ENCODE measurements at regions not wholly inside any gene's neighbourhood (a gene's known extent, or its start where the extent isn't known, plus 50 kb on each side); places are given as distances from the start of the nearest gene placed in this dataset.
"Not testable (repeated sequence)": the region's sequence is repeated elsewhere in the genome, so short reads cannot be mapped to it uniquely, and the experiment has no call there.

- H3K27me3 ChIP-seq (ENCODE audit: low read depth); H3K36me3 ChIP-seq; intact Hi-C loops (cut with micrococcal nuclease); H3K4me3 ChIP-seq; H3K4me1 ChIP-seq; DNase-seq; H3K27ac ChIP-seq (replicated peaks): not testable (repeated sequence)
- H3K9me3 ChIP-seq (replicated peaks), result peaks cover 84% of the 10 kb centered on the region
Observed at GRCh38 chr11:48649064-48649463, 160.5 kb downstream of the OR4A47 start.

DNA sequence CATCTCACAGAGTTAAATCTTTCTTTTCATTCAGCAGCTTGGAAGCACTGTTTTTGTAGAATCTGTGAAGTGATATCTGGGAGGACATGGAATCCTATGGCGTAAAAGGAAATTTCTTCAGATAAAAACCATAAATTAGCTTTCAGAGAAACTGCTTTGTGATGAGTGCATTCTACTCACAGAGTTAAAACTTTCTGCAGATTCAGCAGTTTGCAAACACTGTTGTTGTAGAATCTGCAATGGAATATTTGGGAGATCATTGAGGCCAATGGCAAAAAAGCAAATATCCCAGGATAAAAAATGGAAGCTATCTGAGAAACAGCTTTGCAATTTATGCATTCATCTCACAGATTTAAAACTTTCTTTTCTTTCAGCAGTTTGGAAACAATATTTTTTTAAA lies 180.6 kb downstream of the OR4A47 start:
- Histone ChIP-seq H3K27ac (replicated peaks) (no peak overlapping the region), H3K27me3 (ENCODE audit: low read depth) (no peaks in the 10 kb centered on the region), H3K36me3 (no peaks in the 10 kb centered on the region), H3K9me3 (replicated peaks) (peaks cover 97% of the 10 kb centered on the region), H3K4me1 (no peaks in the 10 kb centered on the region), H3K4me3 (no peak overlapping the region)
- no peak for DNase-seq
- intact Hi-C loops (cut with micrococcal nuclease), result no loop called here
- TF ChIP-seq CTCF (IDR thresholded peaks at IDR 0.05; ENCODE audit: borderline replicate concordance), result no peak

- intact Hi-C loops (cut with micrococcal nuclease), result no loop called here
- H3K4me1 ChIP-seq, result no peaks in the 10 kb centered on the region
- H3K9me3 ChIP-seq (replicated peaks), result peaks cover 82% of the 10 kb centered on the region
Observed at GRCh38 chr11:48675945-48676344, 187.4 kb downstream of the OR4A47 start.

DNA sequence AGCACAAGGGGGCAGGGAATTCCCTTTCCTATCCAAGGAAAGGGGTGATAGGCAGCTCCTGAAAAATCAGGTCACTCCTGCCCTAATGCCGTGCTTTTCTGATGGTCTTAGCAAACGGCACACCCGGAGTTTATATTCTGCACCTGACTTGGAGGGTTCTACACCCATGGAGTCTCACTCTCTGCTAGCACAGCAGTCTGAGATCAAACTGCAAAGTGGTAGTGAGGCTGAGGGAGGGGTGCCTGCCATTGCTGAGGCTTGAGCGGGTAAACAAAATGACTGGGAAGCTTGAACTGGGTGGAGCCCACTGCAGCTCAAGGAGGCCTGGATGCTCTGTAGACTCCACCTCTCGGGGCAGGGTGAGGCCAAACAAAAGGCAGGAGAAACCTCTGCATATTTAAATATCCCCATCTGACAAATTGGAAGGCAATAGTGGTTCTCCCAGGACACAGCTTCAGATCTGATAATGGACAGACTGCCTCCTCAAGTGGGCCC lies 194.7 kb downstream of the OR4A47 start:
- no peaks in the 10 kb centered on the region for H3K4me1 ChIP-seq
- no peak for DNase-seq
- no peaks in the 10 kb centered on the region for H3K36me3 ChIP-seq
- intact Hi-C loops (cut with micrococcal nuclease), result no loop called here
- H3K4me3 ChIP-seq, result no peak overlapping the region
- H3K9me3 ChIP-seq (replicated peaks), result peaks cover 63% of the 10 kb centered on the region
- no peak overlapping the region for H3K27ac ChIP-seq (replicated peaks)
- TF ChIP-seq CTCF (IDR thresholded peaks at IDR 0.05; ENCODE audit: borderline replicate concordance), result no peak
- H3K27me3 ChIP-seq (ENCODE audit: low read depth), result no peaks in the 10 kb centered on the region

More at GRCh38 chr11:48675945-48676344, 187.4 kb downstream of the OR4A47 start:
- no peaks in the 10 kb centered on the region for H3K27me3 ChIP-seq (ENCODE audit: low read depth)
- no peak overlapping the region for H3K4me3 ChIP-seq
- no peak overlapping the region for H3K27ac ChIP-seq (replicated peaks)
- DNase-seq, result no peak
- no peaks in the 10 kb centered on the region for H3K36me3 ChIP-seq
- no peak for TF ChIP-seq CTCF (IDR thresholded peaks at IDR 0.05; ENCODE audit: borderline replicate concordance)

- H3K9me3 ChIP-seq (replicated peaks), result peaks cover 83% of the 10 kb centered on the region
- intact Hi-C loops (cut with micrococcal nuclease); DNase-seq: not testable (repeated sequence)
Observed at GRCh38 chr11:48729503-48729902, 240.9 kb downstream of the OR4A47 start.

GRCh38 chr11:48750081-48750480 lies 233.6 kb downstream of the TRIM51G start:
- not testable (repeated sequence) for H3K27me3 ChIP-seq (ENCODE audit: low read depth)

More at GRCh38 chr11:48729503-48729902, 240.9 kb downstream of the OR4A47 start:
- not testable (repeated sequence) for H3K27ac ChIP-seq (replicated peaks); H3K36me3 ChIP-seq; H3K4me1 ChIP-seq; H3K27me3 ChIP-seq (ENCODE audit: low read depth); H3K4me3 ChIP-seq

More at GRCh38 chr11:48750081-48750480, 233.6 kb downstream of the TRIM51G start:
- H3K4me1 ChIP-seq; DNase-seq; intact Hi-C loops (cut with micrococcal nuclease); H3K27ac ChIP-seq (replicated peaks); H3K36me3 ChIP-seq; H3K4me3 ChIP-seq: not testable (repeated sequence)
- peaks cover 51% of the 10 kb centered on the region for H3K9me3 ChIP-seq (replicated peaks)
